ENCODE measurements at regions not wholly inside any gene's neighbourhood (a gene's known extent, or its start where the extent isn't known, plus 50 kb on each side); places are given as distances from the start of the nearest gene placed in this dataset.

DNA sequence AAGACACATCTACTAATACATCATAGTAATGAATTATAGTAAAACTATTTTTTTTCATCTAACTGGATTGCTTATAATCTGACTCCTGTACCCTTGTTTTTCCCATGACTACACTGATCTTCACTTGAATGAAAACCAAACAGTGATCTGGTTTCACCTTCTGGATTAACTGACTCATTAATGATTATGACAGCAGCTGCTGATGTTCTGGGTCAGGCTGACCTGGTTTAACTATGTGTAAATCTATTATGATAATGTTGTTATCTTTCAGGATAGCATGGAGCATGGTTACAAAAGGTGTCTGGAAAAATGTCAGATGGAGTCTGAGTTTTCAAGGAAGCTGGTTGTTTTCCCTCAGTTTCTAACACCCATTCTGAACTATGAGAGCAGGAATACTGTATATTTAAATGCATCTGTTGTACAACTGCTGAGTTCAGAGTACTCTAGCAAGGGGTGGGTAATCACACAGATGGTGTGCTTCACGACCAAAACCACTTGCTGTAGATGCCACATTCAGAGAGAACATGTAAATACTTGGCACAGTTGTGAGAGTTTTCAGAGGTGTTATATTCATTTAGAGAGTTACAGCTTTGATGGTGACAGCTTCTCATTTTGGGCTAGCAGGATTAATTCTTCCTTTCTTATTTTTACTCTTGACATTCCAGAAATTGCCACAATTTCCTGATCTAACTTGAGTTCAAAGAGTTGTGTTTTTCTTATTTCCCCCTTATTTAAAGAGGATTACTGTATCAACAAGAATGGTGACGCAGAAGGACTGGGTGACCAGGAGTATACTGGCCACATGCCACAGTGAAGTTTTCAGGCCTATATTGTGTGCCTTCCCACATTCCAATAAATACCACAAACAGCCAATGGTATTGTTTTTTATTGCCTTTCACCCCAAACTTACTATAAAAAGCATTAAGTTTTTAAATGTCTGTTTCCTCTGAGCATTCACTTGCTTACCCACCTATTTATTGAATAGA lies 249.7 kb upstream of the TET2 start:
- no peak for DNase-seq (ENCODE audit: low read depth in 2 of 2)

DNA sequence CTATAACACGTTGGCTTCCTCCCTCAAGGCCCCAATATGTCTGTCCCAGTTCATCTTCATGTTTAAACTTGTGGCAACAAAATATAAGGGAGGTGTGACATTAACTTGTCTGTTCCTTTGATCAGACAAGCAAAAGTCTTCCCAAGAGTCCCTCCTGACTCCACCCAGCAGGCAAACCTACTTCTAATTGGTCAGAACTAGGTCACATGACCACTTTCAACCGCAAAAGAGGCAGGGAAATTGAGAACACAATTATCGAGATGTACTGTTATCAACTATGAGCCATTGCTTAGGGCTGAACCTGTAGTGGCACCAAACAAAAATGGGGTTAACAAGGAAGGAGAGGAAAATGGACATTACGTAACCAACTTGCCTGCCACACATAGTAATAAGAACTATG lies 246.8 kb upstream of the TET2 start:
- no peak for DNase-seq (ENCODE audit: low read depth in 2 of 2)

DNA sequence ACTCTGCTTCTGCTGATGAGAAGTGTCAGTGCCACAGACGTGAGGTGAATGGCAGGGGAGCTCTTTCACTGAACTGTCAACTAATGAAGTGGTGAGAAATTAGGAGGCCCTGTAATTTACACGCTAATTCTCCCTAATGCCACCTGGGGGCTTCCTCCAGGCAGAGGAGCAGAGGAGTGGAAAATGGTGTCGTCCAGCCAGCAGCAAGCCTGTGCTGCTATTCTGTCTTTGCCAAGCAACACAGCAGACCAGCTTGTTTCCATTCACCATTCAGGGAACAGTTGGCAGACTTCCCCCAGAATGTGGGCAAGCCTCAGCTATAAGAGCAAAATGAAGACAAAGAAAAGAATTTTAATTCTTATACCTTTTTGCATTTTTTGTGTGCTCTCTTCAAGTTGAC lies 245.2 kb upstream of the TET2 start:
- DNase-seq (ENCODE audit: low read depth in 2 of 2): no peak

DNA sequence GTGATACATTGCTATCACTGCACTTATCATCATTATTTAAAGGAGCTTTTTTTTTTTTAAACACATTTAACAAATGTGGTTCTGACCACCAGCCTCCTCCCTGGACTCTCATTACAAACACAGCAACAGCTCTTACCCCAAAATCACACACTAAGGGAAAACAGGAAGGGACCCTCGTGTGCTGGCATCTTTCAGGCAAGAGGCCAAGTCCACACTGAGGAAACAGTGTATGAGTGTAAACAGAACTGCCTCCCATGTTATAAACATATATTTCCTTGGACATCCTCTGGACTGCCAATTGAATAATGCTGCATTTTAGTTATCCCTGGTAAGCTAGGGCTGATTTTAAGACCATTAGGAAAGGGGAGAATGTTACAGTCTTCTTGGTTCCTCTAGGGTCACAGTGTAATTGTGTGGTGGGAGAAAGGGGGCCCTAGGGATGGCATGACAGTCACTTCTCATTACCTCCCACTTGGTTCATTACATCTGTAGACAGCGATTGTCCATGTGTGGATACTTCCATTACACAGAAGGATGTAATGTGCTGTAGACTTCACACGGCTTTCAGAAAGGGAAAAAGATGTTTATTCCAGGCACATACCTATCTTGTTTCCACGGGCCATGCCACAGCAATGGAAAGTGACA lies 244.6 kb upstream of the TET2 start:
- DNase-seq (ENCODE audit: low read depth in 2 of 2): no peak

DNA sequence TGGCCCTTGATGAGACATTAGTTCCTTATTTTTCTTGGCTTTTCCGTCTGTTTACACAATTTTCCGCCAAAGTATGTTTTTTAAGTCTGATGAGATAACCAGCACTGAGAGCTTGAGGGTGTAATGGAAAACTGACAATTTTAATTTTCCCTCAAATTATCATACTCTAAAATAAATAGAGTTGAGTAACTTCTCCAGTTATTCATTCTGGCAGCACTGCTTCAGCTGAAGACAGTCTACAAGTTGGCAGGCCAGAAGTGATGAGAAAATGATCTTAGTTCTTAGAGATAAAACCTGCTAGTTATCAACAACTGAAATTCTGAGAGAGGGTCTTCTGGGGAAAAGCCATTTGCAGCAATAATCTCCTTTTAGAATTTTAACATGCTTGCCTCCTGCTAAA lies 241.6 kb upstream of the TET2 start:
- no peak for DNase-seq (ENCODE audit: low read depth in 2 of 2)

DNA sequence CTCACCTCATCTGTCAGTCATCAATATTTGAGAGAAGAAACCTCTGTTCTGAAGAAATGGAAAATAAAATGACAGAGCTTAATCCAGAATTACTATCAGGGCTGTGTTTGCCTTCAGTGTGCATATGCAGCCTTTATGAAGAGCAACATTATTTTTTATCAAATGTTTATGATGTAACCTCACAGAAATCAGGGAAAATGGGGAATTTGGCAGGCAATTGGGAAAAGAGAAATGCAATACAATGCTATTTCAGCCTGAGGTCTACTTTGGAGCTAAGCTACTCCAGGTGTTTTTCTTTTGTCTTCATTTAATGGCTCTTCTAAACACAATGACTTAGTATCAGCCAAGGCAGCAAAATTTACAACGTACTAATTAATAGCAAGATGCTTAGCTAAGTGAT lies 241.1 kb upstream of the TET2 start:
- no peak for DNase-seq (ENCODE audit: low read depth in 2 of 2)

DNA sequence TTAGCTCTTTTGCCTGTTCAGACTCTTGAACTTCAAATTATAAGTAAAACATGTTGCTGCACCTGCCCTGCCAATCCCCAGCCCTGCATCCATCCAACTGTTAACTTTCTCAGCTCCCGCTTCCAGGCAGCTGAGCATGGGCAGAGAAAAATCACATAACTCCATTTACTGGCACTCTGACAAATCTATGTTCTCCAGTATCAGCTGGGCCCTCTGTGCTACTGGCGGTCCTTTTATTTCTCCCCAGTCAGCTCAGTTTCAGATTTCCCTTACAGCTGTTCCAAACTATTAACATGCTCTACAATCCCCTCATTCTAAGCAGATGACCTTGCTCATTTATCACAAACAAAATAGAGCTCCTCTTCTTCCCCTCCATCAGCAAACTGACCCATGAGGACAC lies 240.4 kb upstream of the TET2 start:
- no peak for DNase-seq (ENCODE audit: low read depth in 2 of 2)

DNA sequence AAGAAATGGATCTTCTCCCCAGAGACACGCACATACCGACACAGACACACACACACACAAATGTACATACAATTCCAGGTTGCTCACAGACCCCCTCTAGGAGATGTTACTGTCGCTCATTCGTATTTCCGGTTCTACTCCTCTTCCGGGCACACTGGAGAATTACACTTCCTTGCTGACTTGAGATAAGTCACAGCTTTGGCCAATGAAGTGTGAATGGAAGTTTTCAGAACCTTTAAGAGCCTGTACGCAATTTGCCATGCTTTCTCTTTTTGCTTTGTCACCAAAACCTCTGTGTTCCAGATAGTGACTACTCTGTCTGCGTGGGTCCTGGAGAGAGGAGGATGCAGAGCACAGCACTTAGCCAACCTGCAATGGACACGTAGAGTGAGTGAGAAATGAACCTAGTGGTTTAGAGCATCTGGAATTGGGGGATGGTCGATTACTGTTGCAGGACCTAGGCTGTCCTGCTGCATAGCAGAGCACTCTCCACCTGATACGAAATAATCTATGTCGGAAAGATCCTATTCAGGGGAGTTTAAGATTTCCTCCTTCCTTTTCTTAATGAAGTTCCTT lies 239.5 kb upstream of the TET2 start:
- DNase-seq (ENCODE audit: low read depth in 2 of 2): no peak

DNA sequence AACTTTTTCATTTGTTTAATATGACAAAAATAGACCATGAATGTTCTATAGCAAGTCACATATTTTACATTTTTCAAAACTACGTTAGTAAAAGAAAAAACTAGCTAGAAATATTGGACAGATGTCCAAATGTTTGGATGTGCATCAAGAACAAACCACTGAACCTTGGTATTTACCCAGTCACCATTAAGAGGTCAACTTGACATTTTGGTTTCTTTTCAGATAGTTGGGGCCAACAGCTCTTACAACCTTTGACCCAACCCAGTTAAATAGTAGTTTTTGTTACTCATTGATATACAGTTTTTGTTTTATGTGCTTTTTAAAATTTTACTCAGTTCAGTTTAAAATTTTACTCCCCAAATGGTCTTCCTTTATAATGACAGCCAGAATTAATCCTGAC lies 238.7 kb upstream of the TET2 start:
- DNase-seq (ENCODE audit: low read depth in 2 of 2): no peak

DNA sequence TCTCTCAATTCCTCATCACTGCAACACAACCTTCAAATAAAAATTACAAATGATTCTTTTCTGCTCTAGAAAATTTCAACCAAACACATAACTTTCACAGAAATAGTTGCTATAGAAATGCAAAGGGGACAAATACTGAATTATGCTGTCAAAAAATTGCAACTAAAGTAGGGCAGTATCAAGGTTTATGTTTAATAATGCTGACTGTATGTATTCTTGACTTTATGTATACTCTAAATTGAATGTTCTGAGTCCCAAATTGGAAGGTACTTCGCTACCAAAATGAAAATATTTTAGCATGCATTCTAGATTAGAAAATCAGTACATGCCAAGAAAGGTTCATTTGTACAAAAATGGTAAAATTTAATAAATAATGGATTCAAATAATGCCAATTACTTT lies 237.3 kb upstream of the TET2 start:
- DNase-seq (ENCODE audit: low read depth in 2 of 2): no peak

DNA sequence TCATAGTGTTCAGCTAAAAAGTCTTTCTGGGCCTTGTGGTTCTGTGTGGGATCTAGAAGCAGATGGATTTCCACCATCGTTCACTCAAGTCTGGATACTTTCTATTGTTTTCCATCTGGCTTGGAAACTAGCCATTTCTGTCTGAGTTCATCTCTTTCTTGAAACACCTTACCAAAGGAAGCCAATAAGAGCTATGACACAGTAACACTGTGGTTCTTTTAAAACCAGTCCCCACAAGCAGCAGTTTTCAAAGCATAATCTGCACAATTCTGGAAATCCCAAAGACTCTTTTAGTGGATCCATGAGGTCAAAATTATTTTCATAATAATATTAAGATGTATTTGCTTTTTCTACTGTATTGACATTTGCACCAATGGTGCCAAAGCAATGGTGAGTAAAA lies 234.2 kb upstream of the TET2 start:
- no peak for DNase-seq (ENCODE audit: low read depth in 2 of 2)

DNA sequence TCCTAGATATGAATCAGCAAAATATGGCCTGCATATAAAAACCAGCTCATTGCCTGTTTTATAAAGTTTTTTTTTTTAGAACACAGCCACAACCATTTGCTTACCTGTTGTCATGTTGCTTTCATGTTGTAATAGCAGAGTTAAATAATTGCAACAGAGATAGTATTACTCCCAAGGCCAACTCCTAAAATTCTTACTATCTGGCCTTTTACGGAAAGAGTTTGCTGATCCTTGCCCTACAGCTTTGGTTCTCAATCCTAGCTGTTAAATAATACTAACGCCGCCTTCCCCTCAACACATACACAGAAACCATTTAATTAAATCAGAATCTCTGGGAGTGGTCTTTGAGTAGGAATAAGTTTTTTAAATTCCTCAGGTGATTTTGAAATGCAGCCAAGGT lies 231.3 kb upstream of the TET2 start:
- no peak for DNase-seq (ENCODE audit: low read depth in 2 of 2)

DNA sequence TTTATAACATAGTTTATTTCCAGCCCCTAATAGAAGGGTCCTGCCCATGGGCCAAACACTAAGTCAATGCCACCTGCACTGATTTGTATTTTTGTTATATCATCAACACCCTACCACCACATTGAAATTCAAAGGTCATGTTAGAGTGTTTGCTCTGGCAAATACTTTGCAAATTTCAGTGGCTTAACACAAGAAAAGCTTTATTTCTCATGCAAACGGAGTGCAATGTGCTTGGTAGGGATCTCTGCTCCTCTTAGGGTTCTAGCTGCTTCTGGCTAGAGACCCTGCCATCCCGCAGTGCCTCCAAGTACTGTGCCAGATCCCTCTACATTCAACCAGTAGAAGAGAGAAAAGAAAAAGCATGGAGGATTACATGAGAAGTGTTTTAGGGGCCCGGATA lies 230.8 kb upstream of the TET2 start:
- no peak for DNase-seq (ENCODE audit: low read depth in 2 of 2)

DNA sequence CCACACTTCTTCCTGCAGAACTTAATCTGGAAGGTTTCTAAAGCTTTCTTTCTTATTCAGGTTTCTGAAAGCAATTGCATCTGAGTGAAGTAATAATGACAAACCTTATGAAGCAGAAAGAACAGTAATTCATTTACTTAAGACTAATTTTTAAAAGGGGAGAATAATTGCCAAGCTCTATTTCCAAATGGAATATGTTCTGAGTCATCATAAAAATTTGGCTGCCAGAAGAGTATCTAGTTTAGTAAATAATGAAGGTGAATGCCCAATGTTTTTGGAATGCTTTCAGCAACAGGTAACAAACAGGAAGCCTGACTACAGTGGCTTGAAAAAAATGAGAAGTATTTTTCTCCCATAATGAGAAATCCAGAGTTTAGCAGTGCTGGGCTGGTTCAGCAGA lies 227.3 kb upstream of the TET2 start:
- no peak for DNase-seq (ENCODE audit: low read depth in 2 of 2)

DNA sequence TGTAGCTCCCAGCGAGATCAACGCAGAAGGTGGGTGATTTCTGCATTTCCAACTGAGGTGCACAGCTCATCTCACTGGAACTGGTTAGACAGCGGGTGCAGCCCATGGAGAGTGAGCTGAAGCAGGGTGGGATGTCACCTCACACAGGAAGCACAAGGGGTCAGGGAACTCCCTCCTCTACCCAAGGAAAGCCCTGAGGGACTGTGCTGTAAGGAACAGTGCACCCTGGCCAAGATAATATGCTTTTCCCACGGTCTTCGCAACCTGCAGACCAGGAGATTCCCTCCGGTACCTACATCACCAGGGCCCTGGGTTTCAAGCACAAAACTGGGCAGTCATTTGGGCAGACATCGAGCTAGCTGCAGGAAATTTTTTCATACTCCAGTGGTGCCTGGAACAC lies 216.4 kb upstream of the TET2 start:
- DNase-seq (ENCODE audit: low read depth in 2 of 2): no peak

DNA sequence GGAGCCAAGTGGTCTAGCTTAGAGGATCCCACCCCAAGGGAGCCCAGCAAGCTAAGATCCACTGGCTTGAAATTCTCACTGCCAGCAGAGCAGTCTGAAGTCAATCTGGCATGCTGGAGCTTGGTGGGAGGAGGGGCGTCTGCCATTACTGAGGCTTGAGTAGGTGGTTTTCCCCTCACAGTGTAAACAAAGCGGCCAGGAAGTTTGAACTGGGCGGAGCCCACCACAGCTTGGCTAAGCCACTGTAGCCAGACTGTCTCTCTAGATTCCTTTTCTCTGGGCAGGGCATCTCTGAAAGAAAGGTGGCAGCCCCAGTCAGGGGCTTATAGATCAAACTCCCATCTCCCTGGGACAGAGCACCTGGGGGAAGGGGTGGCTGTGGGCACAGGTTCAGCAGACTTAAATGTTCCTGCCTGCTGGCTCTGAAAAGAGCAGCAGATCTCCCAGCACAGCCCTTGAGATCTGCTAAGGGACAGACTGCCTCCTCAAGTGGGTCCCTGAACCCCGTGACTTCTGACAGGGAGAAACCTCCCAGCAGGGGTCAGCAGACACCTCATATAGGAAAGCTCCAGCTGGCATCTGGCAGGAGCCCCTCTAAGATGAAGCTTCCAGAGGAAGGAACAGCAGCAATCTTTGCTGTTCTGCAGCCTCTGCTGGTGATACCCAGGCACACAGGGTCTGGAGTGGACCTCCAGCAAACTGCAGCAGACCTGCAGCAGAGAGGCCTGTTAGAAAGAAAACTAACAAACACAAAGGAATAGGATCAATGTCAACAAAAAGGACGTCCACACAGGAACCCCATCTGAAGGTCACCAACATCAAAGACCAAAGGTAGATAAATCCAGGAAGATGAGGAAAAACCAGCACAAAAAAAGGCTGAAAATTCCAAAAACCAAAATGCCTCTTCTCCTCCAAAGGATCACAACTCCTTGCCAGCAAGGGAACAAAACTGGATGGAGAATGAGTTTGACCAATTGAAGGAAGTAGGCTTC lies 215.6 kb upstream of the TET2 start:
- peak; percentile 7 to 43 for DNase-seq (ENCODE audit: low read depth in 2 of 2)

DNA sequence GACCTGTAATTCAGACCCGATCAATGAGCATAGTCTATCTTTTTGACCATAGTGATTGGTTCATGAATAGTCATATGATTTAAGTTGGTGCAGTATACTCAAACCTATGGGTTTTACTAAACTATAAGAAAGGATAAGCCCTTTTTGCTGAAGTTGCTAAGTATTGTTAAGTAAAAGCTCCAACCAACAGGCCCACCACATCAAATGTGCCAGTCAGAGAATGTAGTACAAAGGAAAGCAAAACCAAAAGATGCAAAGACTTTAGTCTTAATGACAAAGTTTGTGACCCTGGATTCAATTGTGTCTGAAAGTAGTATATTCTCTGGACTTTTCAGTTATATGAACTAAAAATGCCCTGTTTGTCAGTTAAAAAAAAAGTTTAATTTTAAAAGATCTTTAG lies 208.1 kb upstream of the TET2 start:
- DNase-seq (ENCODE audit: low read depth in 2 of 2): no peak

DNA sequence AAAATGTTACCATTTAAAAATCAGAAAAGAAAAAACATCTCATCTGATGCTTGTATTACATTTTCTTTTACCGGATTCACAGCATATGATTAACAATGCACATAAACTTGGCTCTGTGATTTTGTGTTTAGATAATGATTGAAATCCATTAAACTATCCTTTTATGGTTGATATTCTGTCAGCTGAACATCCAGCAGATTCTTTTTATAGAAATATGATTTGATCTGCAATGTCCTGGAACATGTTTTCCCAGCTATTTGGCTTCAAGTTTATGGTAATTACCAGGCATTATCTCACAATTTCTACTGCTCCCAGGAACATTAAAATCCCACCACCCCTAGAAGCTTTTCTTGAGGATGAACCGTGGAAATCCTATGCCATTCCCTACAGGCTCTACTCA lies 205.7 kb upstream of the TET2 start:
- no peak for DNase-seq (ENCODE audit: low read depth in 2 of 2)

DNA sequence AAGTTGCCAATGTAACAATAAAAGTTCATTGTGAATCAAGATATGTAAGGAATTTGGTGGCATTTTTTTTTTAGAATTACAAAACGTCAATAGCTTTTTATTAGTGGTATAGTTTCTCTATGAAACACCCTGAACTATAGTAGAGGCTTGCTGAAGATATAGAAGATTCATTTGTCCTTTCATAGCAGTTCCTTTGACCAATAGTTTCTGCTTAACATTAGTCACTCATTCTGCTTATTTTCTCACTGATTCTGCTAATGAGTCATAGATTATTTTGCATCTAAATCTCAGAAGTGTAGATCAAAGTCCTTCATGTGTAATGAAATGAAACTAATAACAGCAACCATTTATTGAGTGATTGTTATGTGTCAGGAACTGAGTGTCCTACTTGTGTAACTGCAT lies 205.0 kb upstream of the TET2 start:
- no peak for DNase-seq (ENCODE audit: low read depth in 2 of 2)

DNA sequence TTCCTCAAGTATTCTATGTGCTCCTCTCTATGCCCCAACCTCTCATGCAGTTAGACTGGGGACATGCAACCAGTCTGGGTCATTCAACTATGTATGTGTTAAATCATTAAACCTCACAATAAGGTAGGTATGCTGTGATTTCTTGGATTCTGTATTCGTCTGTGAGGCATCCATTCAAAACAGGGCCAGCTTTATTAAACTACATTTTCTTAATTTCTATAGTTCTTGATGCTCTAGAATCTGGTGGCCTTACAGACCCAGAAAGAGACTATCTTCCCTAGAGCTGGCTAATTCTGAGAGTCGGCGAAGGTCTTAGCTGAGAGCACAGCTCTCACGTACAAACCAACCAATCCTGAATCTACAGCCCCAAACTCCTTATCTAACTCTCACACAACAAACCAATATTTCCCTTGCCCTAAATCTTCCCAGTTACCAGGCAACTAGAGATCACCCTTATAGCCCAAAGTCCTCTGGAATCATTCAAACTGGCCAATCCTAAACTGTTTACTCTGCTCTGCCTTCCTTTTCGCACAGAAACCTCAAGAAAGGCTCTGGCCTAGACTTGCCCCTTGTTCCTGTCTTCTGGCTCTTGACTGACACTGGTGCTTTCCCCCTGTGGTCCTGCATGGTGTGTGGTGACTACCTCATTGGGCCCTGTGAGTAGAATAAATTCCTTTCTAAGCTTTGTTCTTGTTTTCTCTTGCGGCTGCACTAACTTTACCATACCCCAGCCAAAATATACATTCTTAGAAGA lies 203.5 kb upstream of the TET2 start:
- no peak for DNase-seq (ENCODE audit: low read depth in 2 of 2)

DNA sequence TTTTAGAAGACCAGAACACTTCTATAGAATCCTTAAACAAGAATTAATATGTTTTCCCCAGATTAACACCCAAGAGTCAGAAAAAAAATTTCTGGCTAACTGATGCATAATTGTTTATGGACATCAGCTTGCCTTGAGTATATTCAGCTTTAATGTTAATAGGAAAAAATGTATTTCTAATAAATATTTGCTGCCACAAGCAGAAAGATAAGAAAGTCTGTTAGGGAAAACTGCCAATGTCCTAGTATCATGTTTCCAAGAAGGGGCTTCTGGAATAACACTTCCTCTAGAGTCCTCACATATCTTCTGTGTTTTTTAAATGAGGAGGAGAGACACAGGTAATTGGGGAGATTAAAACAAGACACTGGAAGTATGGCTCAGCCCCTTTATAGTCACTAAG lies 202.1 kb upstream of the TET2 start:
- DNase-seq (ENCODE audit: low read depth in 2 of 2): no peak

All from stimulated activated CD8-positive, alpha-beta memory T cell treated with anti-CD3 and anti-CD28 coated beads, Interleukin-2, amount 100 ng/mL, for 48 hours (primary cell).